ENCODE measurements at regions not wholly inside any gene's neighbourhood (a gene's known extent, or its start where the extent isn't known, plus 50 kb on each side); places are given as distances from the start of the nearest gene placed in this dataset.

DNA sequence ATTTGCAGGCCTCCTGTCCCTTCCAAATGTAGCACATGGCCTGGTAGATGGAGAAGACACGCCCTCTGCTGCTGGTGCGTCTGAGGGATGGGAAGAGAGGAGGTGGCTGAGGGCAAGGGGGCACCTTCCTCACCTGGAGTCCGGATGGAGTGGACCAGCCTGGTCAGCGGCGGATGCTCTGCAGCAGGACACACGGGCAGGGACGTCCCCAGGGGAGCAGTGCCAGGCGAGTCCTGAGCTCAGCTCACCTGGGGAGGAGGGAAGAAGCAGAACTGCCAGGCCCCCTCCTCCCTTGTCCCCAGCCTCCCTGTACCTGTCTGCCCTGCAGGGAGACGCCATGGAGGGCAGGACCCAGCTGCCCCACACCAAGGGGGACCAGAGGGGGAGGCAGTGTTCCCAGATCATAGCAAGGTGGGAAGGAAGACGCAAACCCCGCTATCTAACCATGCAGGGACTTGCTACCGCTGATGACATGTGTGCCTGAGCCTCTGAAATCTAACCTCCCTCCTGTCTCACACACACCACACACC, 1495.9 kb downstream of the BRD1 start:
- DNase-seq (ENCODE audit: low read depth, low spot score) = no peak

DNA sequence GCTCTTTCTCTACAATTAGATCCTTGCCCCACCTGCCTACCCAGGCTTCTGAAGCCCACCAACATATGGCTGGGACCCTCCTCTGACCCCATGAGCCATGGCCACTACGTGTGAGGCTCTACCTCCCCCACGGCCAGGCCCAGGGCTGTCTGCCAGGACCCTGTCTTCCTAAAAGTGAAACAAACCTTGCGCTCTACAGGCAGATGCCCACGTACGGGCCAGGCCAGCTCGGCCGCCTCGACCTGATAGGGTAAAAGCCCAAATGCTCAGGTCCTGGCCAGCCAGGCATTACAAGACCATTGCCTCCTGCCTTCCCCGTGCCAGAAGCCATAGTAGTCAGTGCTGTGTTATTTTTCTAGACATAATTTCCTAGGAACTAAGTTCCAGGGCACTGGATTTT, 1496.4 kb downstream of the BRD1 start:
- DNase-seq (ENCODE audit: low read depth, low spot score) = no peak

DNA sequence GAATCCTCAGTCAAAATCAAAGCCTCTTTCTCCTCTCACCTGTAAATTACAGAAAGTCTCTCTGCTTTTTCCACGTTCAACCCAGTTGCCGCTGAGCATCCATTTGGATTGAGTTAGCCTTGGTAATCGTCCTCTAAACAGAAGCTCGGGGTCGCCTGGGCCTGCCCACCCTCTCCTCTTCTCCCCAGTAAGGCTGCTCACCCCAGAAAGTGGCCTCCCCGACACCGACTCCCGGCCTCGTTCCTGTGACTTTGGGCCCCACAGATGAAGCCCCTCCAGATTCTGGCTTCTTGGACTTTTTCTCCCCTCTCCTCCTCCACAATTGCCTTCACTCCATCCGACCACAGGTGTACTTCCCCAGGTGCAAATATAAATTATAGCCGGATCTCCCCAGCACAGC, 1500.0 kb downstream of the BRD1 start:
- DNase-seq (ENCODE audit: low read depth, low spot score) = no peak

DNA sequence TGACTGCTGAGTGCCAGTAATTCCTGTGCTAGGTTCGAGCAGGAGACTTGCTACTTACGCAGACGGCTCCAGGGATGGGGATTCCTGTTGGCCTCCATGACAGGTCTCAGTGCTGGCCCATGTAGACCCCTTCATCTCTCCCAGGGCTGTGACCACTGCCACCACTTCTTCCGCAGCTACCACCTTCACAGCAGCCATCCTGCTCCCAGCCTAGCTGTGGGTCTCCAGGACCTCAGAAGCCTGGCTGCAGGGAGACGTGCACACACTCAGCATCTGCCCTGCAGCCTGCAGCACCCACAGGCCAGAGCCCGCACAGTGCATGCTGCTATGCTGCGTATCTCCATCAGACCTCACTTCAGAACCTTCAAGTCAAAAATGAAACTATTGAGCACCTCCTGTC, 1503.9 kb downstream of the BRD1 start:
- no peak for DNase-seq (ENCODE audit: low read depth, low spot score)

DNA sequence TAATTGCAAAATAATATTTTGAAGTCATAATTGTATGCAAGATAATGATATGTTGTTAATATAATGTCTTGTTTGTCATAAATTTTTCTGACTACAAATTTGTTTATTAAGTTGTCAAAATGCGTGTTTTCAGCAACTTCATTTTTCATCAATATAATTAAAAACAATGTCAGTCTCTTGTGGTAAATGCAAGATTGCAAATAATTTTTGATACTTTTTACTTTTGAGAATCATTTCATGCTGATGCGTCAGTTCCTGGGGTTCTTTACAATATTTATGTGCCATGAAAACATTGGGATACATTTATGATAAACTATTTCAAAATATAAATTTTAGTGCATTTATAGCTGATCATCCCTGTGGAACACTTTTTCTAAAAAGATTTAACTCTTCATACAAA, 1504.8 kb downstream of the BRD1 start:
- DNase-seq (ENCODE audit: low read depth, low spot score) = no peak

DNA sequence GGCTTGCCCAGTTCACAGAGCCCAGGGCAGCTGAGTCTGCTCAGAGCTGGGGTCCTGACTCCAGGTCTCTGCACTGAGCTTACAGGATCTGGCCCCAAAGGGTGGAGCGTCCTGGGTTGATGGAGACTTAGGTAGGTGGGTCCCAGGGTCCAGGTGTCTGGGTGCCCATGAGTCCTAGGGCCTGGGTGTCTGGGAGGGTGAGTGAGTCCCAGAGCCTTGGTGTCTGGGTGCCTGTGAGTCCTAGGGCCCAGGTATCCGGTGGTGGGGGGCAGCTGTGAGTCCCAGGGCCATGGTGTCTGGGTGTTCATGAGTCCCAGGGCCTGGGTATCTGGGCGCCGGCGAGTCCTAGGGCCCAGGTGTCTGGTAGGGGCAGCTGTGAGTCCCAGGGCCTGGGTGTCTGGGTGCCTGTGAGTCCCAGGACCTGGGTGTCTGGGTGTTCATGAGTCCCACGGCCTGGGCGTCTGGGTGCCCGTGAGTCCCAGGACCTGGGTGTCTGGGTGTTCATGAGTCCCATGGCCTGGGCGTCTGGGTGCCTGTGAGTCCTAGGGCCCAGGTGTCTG, 1505.6 kb downstream of the BRD1 start:
- no peak for DNase-seq (ENCODE audit: low read depth, low spot score)

DNA sequence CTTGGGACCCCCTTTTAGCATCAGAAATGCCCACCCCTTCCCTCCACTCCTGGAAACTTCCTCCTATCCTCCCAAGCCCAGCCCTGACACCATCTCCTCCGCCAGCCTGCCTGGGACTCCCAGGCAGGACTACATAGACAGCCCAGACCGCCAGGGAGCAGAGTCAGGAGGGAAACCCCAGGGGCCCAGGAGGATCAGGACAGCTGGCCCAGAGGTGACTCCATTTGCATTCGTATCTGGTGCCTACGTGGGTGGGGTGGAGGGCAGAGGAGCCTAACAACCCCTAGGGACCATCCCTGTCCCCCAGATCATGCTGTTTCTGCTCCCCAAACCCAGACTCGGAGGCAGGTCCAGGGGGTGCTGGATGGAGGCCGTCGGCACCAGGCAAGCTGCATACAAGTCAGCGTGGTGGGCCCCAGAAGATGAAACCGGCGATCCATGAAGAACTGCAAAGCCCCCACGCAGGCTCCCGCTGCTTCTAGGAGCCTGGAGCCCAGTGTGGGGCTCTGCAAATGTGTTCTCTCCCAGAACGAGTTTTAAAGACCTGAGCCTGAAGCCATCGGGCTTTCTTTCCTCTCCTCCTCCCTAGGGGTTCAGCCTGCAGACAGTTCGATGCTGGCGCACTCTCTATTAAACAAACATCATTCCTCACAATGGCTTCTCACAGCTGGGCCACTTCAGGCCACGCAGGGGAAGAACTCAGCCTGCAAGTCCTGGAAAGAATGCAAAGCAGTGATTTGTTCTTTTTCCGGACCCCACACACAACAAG, 1506.8 kb downstream of the BRD1 start:
- no peak for DNase-seq (ENCODE audit: low read depth, low spot score)

DNA sequence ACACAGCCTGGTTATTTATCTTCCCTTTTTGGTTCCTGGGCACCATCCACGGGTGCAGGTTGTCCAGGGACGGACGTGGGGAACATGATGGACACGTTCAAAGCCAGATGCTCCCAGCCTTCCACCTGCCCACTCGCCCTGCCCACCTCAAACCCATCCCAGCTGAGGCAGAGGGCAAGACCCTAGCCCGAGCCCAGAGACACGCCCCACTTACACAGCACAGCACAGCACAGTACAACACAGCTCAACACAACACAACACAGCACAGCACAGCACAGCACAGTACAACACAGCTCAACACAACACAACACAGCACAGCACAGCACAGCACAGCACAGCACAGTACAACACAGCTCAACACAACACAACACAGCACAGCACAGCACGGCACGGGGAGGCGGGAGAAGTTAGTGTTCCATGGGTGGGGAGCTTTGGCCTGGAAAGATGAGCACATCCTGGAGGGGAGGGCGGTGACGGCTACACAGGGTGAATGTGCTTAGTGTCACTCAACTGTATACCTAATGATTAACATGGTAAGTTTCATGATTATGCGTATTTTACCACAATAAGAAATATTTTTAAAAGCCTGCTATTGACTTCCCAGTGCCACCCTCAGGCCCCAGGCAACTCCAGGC, 1507.5 kb downstream of the BRD1 start:
- no peak for DNase-seq (ENCODE audit: low read depth, low spot score)

DNA sequence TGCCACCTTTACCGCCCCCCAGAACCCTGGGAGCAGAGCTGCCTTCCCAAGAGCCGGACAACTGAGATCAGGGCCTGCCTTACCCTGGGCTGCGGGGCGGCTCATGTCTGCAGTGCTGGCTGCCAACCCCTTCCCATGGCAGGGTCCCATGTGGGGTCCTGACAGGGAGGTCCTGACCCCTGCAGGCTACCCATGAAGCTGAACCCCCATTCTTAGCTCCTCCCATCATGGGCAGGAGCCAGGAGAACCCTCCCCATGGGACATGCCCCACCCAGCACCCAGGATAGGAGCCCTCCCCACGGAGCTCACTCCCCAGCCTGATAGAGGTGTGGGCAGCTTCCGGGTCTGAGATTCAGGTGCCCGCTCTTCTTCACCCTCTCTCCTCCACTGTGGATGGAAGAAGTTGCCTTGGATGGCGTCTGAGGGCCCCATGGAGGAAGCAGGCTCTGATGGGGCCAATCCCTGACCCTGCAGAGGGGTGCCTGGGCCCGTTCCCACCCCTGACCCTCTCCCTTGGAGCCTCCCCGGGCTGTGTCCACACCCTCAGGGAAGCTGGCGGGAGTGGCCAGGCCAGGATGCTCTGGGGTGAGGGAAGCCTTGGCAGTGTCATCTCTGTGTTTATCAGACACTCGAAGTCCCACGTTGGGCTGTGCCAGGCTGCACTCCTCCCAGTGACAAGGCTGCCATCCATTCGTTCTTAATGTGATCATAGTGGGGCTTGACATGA, 1508.2 kb downstream of the BRD1 start:
- no peak for DNase-seq (ENCODE audit: low read depth, low spot score)

DNA sequence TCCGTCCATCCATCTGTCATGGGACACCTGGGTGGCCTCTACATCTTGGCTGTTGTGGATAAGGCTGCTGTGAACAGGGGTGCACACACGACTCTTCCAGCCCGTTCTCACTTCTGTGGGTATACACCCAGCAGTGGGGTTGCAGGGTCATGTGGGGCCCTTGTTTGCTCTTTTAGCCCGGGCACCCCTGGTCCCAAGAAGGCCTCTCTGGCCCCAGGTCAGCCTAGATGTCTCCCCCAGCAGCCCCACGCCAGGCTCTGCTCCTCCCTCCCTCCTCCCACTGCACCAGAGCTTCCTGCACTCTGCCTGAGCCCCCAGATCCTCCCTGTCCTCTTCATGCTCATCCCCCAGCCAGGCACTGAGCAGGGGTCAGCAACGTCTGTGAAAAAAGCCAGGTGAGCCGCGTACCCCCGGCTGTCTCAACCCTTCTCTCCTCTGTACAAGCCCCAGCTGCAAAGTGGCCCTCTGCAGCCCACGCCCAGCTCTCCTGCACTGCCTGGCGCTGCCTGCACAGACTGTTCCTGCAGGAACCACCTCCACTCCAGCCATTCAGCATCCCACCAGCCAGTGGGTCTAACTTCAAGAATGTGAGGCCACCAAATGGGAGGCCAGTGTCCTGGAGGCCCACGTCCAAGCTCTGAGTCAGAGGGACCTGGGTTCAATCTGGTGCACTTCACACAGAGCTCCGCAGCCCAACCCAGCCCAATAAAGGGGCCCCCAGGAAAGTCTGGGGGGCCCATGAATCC, 1508.9 kb downstream of the BRD1 start:
- no peak for DNase-seq (ENCODE audit: low read depth, low spot score)

DNA sequence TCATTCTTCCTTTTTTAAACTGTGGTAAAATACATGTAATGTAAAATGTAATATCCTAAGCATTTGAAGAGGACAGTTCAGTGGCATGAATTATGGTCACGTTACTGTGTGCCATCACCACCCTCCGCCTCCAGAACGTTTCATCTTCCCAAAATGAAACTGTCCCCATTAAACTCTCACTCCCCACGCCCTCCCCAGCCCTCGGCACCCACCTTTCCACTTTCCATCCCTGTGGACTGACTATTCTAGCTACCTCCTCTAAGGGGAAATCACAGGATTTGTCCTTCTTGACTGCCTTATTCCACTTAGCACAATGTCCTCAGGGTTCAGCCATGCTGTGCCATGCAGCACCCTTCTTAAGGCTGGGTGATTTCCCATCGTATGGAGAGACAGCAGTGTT, 1509.5 kb downstream of the BRD1 start:
- no peak for DNase-seq (ENCODE audit: low read depth, low spot score)

DNA sequence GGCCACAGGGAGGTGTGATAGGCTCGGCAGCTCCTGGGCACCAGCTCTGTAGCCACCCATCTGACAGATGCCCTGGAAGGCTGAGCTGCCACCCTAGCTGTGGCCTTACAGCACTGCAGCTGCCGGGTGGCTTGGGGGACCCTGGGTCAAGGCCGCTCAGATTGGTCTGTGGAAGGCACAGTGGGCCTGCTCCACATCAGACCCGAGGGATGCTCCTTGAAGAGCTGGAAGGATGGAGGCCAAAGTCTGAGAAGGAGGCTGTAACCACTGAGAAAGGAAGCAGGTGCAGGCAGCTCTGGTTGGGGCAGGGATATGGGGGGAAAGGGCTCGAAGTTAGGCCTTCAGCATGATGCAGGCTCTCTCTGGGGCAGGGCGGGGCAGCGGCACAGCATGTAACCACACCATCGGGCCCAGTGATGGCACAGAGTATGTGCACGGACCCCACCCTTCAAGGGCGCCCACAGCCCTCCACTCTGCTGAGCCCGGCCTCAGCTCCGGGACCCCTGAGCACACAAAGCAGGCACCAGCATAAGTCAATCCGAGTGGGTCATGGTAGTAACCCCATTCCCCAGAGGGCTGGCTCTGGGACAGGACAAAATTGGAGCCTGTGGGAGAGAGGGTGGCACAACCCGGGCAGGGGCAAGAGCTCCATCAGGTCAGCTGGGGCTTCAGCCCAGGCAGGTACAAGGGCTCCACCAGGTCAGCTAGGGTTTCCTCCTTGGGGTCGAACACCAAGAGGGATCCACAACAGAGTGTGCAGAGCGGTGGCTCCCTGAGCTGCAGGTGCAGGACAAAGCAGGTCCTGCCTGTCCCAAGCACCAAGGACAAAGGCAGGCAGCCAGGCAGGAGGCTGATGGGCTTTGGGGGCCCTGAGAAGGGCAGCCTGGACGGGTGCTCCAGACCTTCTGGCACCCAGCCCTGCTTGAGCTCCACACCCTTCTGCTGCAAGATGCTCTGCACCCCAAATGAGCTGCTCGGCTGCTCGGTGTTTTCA, 1511.1 kb downstream of the BRD1 start:
- no peak for DNase-seq (ENCODE audit: low read depth, low spot score)

DNA sequence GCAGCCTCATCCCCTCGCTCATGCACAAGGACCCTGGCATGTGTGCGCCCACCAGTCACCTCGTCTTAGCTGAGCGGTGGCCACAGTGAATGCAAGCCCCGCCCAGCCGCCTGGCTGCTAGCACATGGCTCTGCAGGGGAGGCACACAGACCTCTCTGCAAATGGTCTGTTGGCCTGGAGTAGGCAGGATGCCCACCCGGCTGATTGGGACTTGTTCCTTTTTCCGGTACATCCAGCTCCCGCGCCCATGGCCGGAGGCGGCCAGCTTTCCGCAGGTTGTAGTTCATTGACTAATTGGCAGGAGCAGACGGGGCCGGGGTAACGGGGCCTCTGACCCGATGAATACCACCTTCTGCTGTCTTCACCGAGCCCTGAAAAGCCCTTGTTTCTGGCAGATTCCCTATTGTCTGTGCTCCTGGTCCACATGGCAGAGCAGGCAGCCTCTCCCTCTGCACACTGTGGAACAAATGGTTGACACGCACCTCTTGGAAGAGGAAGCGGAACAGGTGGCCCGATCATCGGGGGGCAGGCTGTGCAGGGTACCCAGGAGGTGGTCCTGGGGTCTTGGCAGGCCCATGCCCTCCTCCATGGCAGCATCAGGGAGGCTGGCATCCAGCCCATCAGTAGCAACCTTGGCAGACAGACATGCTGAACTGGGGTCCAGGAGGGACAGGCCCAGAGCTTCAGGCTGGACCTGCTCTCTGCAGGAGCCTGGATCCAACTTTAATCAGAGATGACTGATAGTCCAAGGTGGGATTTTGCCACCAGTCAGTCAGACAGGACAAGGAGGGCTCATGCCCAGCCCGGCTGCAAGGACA, 1512.0 kb downstream of the BRD1 start:
- no peak for DNase-seq (ENCODE audit: low read depth, low spot score)

DNA sequence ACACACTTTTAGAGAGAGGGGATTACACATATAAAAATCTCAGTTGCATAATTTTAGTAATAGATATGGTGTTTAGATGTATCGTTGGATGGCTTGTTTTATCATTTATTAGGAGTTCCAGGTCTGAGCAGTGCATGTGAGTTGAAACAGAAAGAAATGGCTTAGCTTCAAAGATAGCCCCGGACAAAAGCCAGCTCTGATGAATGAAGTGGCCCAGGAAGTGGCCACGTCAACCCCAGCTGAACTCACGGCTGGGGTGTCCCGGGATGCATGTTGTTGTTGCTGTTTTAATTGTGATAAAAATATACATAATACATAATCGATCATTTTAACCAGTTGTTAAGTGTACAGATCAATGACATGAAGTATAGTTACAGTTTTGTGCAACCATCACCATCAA, 1513.6 kb downstream of the BRD1 start:
- no peak for DNase-seq (ENCODE audit: low read depth, low spot score)

DNA sequence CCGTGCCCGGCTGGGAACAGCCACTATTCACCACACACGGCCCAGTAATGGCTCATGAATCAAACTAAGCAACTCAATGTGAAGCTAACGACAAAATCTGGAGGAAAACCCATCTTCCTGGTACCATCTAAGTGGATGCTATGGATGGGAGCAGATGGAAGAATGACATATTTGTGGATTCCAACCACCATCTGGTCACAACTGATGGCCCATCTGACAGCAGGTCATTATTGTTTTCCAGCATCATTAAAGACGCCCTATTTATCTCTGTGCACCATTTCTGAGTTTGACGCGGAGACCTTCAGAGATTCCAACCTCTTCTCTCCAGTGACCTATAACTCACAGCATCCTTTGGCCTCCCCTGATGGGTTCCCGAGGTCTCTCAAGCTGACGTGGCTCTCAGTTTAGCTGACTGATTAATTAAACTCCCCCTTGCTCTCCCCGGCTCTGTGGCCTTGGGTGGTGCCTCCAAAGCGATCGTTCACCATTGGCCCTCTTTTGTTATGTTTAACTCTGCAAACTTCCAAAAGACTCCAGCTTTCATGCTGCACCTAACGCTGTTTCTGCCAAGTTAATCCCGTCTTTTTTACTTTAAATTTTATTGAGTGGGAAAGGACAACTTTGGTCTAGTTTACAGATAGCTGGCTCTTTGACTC, 1514.4 kb downstream of the BRD1 start:
- DNase-seq (ENCODE audit: low read depth, low spot score) = no peak

DNA sequence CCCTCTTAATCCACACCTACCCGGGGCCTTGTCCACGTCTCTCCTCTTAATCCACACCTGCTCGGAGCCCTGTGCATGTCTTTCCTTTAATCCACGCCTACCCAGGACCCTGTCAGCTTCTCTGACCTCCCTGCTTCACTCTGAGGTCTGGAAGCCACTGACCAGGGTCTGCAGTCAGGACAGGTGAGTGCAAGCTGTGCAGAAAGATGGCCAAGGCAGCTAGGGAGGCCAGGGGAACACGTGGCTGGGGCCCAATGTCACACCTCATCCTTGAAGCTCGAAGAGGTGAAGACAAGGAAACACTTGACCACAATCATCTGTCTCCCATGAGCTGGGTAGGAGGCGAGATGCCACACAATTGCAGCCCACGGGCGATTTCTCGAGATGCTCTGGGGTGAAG, 1516.9 kb downstream of the BRD1 start:
- DNase-seq (ENCODE audit: low read depth, low spot score) = no peak

DNA sequence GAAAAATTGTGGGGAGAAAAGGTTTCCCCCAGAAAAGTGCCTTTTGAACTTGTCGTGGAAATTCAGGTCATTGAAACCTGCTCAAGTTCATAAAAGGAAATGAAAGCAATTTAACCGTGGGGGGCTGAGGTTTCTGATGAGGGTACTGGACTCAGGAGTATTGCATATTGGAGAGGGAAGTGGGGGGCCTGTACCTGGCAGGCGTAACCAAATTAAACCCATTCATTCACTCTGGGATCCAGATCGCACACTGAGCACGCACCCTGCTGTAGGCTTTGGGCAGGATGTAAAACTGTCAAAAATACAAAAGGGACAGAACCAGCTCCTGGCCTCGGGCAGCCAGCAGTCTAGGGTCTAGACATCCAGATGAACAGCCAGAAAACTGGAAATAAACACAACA, 1517.4 kb downstream of the BRD1 start:
- no peak for DNase-seq (ENCODE audit: low read depth, low spot score)

DNA sequence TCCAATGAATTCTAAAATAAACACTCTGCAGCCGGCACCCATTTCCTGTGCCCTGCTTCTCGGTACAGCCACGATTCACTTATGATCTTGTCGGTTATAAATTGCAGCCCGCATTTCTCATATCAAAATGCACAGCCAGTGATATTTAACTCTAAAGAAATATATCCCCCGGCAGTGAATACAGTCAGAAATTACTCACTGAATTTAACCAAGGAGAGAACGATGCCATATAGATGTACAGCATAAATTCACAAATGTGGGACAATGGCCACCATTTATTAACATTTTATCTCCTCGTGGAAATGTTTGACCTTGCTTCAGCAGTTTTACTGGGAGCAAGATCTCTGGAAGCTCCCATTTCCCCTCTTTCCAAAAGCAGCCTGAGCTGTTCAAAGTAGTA, 1517.8 kb downstream of the BRD1 start:
- DNase-seq (ENCODE audit: low read depth, low spot score) = no peak

DNA sequence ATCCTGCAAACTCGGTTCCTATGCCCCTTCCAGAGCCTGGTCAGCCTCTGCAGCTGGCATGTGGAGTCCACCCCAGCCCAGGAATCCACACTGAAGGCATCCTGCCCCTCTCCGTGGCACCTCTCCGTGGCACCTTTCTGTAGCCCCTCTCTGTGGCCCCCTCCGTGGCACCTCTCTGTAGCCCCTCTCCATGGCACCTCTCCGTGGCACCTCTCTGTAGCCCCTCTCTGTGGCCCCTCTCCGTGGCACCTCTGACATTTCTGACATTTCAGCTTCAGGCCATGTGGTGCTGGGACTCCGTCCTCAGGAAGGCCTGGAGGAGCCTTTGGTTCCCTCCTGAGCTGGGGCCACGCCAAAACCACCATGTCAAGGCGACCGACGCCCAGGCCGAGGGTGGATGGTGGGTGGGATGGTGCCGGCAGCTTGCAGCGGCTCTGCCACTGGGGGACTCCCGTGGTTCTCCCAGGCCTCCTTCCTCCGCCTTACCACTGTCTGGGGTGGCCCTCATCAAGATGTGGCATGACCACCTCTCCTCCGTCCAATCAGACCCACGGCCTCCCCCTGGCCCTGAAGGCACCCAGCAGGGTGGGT, 1518.5 kb downstream of the BRD1 start:
- no peak for DNase-seq (ENCODE audit: low read depth, low spot score)
